ENCODE measurements at regions not wholly inside any gene's neighbourhood (a gene's known extent, or its start where the extent isn't known, plus 50 kb on each side); places are given as distances from the start of the nearest gene placed in this dataset.

- no peaks in the 10 kb centered on the region for H3K36me3 ChIP-seq (ENCODE audit: control insufficient read depth, insufficient read depth, low read length, severe bottlenecking)
- DNase-seq (ENCODE audit: low read depth), result no peak
- H3K4me3 ChIP-seq (ENCODE audit: low read length), result no peak overlapping the region
Measured at GRCh38 chr2:103810875-103811274, 1043.0 kb upstream of the POU3F3 start.

GRCh38 chr2:103814016-103814415, 1039.9 kb upstream of the POU3F3 start:
- no peaks in the 10 kb centered on the region for H3K27me3 ChIP-seq (replicated peaks; ENCODE audit: control insufficient read depth, insufficient read depth, low read length)
- no peaks in the 10 kb centered on the region for H3K36me3 ChIP-seq (ENCODE audit: control insufficient read depth, insufficient read depth, low read length, severe bottlenecking)
- H3K4me1 ChIP-seq (ENCODE audit: control insufficient read depth, insufficient read depth, low read length), result no peaks in the 10 kb centered on the region
- DNase-seq (ENCODE audit: low read depth), result no peak
- no peaks in the 10 kb centered on the region for H3K9me3 ChIP-seq (ENCODE audit: control insufficient read depth, low read length)
- H3K4me3 ChIP-seq (ENCODE audit: low read length), result no peak overlapping the region
- H3K9ac ChIP-seq (ENCODE audit: low read length), result no peak overlapping the region

More at GRCh38 chr2:103810875-103811274, 1043.0 kb upstream of the POU3F3 start:
- no peaks in the 10 kb centered on the region for H3K27me3 ChIP-seq (replicated peaks; ENCODE audit: control insufficient read depth, insufficient read depth, low read length)
- H3K4me1 ChIP-seq (ENCODE audit: control insufficient read depth, insufficient read depth, low read length), result no peaks in the 10 kb centered on the region
- no peaks in the 10 kb centered on the region for H3K9me3 ChIP-seq (ENCODE audit: control insufficient read depth, low read length)
- H3K9ac ChIP-seq (ENCODE audit: low read length), result no peak overlapping the region

- Histone ChIP-seq H3K9ac (ENCODE audit: low read length) (no peak overlapping the region), H3K27me3 (replicated peaks; ENCODE audit: control insufficient read depth, insufficient read depth, low read length) (no peaks in the 10 kb centered on the region), H3K4me1 (ENCODE audit: control insufficient read depth, insufficient read depth, low read length) (no peaks in the 10 kb centered on the region), H3K4me3 (ENCODE audit: low read length) (no peak overlapping the region), H3K36me3 (ENCODE audit: control insufficient read depth, insufficient read depth, low read length, severe bottlenecking) (no peaks in the 10 kb centered on the region), H3K9me3 (ENCODE audit: control insufficient read depth, low read length) (no peaks in the 10 kb centered on the region)
- no peak for DNase-seq (ENCODE audit: low read depth)
Measured at GRCh38 chr2:103815731-103816130, 1038.2 kb upstream of the POU3F3 start.

GRCh38 chr2:103817746-103818145, 1036.2 kb upstream of the POU3F3 start:
- no peaks in the 10 kb centered on the region for H3K27me3 ChIP-seq (replicated peaks; ENCODE audit: control insufficient read depth, insufficient read depth, low read length)
- H3K36me3 ChIP-seq (ENCODE audit: control insufficient read depth, insufficient read depth, low read length, severe bottlenecking), result no peaks in the 10 kb centered on the region
- no peaks in the 10 kb centered on the region for H3K9me3 ChIP-seq (ENCODE audit: control insufficient read depth, low read length)
- no peaks in the 10 kb centered on the region for H3K4me1 ChIP-seq (ENCODE audit: control insufficient read depth, insufficient read depth, low read length)
- no peak overlapping the region for H3K9ac ChIP-seq (ENCODE audit: low read length)
- H3K4me3 ChIP-seq (ENCODE audit: low read length), result no peak overlapping the region
- no peak for DNase-seq (ENCODE audit: low read depth)

- H3K4me1 ChIP-seq (ENCODE audit: control insufficient read depth, insufficient read depth, low read length), result no peaks in the 10 kb centered on the region
- H3K36me3 ChIP-seq (ENCODE audit: control insufficient read depth, insufficient read depth, low read length, severe bottlenecking), result no peaks in the 10 kb centered on the region
- H3K9ac ChIP-seq (ENCODE audit: low read length), result no peak overlapping the region
- no peaks in the 10 kb centered on the region for H3K27me3 ChIP-seq (replicated peaks; ENCODE audit: control insufficient read depth, insufficient read depth, low read length)
- no peak for DNase-seq (ENCODE audit: low read depth)
- no peaks in the 10 kb centered on the region for H3K9me3 ChIP-seq (ENCODE audit: control insufficient read depth, low read length)
- H3K4me3 ChIP-seq (ENCODE audit: low read length), result no peak overlapping the region
Measured at GRCh38 chr2:103818176-103818575, 1035.7 kb upstream of the POU3F3 start.

GRCh38 chr2:103819599-103819998, 1034.3 kb upstream of the POU3F3 start:
- H3K9me3 ChIP-seq (ENCODE audit: control insufficient read depth, low read length), result no peaks in the 10 kb centered on the region
- no peaks in the 10 kb centered on the region for H3K4me1 ChIP-seq (ENCODE audit: control insufficient read depth, insufficient read depth, low read length)
- no peak for DNase-seq (ENCODE audit: low read depth)
- H3K36me3 ChIP-seq (ENCODE audit: control insufficient read depth, insufficient read depth, low read length, severe bottlenecking), result no peaks in the 10 kb centered on the region
- H3K9ac ChIP-seq (ENCODE audit: low read length), result no peak overlapping the region
- H3K4me3 ChIP-seq (ENCODE audit: low read length), result no peak overlapping the region
- H3K27me3 ChIP-seq (replicated peaks; ENCODE audit: control insufficient read depth, insufficient read depth, low read length), result no peaks in the 10 kb centered on the region

GRCh38 chr2:103823847-103824246, 1030.1 kb upstream of the POU3F3 start:
- no peaks in the 10 kb centered on the region for H3K36me3 ChIP-seq (ENCODE audit: control insufficient read depth, insufficient read depth, low read length, severe bottlenecking)
- H3K9ac ChIP-seq (ENCODE audit: low read length), result no peak overlapping the region
- H3K4me3 ChIP-seq (ENCODE audit: low read length), result no peak overlapping the region
- no peaks in the 10 kb centered on the region for H3K27me3 ChIP-seq (replicated peaks; ENCODE audit: control insufficient read depth, insufficient read depth, low read length)
- no peaks in the 10 kb centered on the region for H3K4me1 ChIP-seq (ENCODE audit: control insufficient read depth, insufficient read depth, low read length)
- peaks cover 4% of the 10 kb centered on the region for H3K9me3 ChIP-seq (ENCODE audit: control insufficient read depth, low read length)
- DNase-seq (ENCODE audit: low read depth), result no peak

- Histone ChIP-seq H3K9ac (ENCODE audit: low read length) (no peak overlapping the region), H3K4me3 (ENCODE audit: low read length) (no peak overlapping the region), H3K27me3 (replicated peaks; ENCODE audit: control insufficient read depth, insufficient read depth, low read length) (no peaks in the 10 kb centered on the region), H3K4me1 (ENCODE audit: control insufficient read depth, insufficient read depth, low read length) (no peaks in the 10 kb centered on the region), H3K36me3 (ENCODE audit: control insufficient read depth, insufficient read depth, low read length, severe bottlenecking) (no peaks in the 10 kb centered on the region), H3K9me3 (ENCODE audit: control insufficient read depth, low read length) (no peaks in the 10 kb centered on the region)
- no peak for DNase-seq (ENCODE audit: low read depth)
Measured at GRCh38 chr2:103847276-103847675, 1006.6 kb upstream of the POU3F3 start.

- DNase-seq (ENCODE audit: low read depth), result no peak
- H3K27me3 ChIP-seq (replicated peaks; ENCODE audit: control insufficient read depth, insufficient read depth, low read length), result no peaks in the 10 kb centered on the region
- no peak overlapping the region for H3K4me3 ChIP-seq (ENCODE audit: low read length)
Measured at GRCh38 chr2:103859238-103859637, 994.7 kb upstream of the POU3F3 start.

GRCh38 chr2:103860016-103860415, 993.9 kb upstream of the POU3F3 start:
- H3K9me3 ChIP-seq (ENCODE audit: control insufficient read depth, low read length), result no peaks in the 10 kb centered on the region
- H3K27me3 ChIP-seq (replicated peaks; ENCODE audit: control insufficient read depth, insufficient read depth, low read length), result no peaks in the 10 kb centered on the region
- no peaks in the 10 kb centered on the region for H3K36me3 ChIP-seq (ENCODE audit: control insufficient read depth, insufficient read depth, low read length, severe bottlenecking)
- no peak overlapping the region for H3K9ac ChIP-seq (ENCODE audit: low read length)
- no peaks in the 10 kb centered on the region for H3K4me1 ChIP-seq (ENCODE audit: control insufficient read depth, insufficient read depth, low read length)
- H3K4me3 ChIP-seq (ENCODE audit: low read length), result no peak overlapping the region
- no peak for DNase-seq (ENCODE audit: low read depth)

More at GRCh38 chr2:103859238-103859637, 994.7 kb upstream of the POU3F3 start:
- no peaks in the 10 kb centered on the region for H3K36me3 ChIP-seq (ENCODE audit: control insufficient read depth, insufficient read depth, low read length, severe bottlenecking)
- no peak overlapping the region for H3K9ac ChIP-seq (ENCODE audit: low read length)
- no peaks in the 10 kb centered on the region for H3K9me3 ChIP-seq (ENCODE audit: control insufficient read depth, low read length)
- H3K4me1 ChIP-seq (ENCODE audit: control insufficient read depth, insufficient read depth, low read length), result no peaks in the 10 kb centered on the region

GRCh38 chr2:103868396-103868795, 985.5 kb upstream of the POU3F3 start:
- no peaks in the 10 kb centered on the region for H3K9me3 ChIP-seq (ENCODE audit: control insufficient read depth, low read length)
- H3K4me3 ChIP-seq (ENCODE audit: low read length), result no peak overlapping the region
- no peaks in the 10 kb centered on the region for H3K36me3 ChIP-seq (ENCODE audit: control insufficient read depth, insufficient read depth, low read length, severe bottlenecking)
- H3K9ac ChIP-seq (ENCODE audit: low read length), result no peak overlapping the region
- H3K4me1 ChIP-seq (ENCODE audit: control insufficient read depth, insufficient read depth, low read length), result no peaks in the 10 kb centered on the region
- DNase-seq (ENCODE audit: low read depth), result no peak
- no peaks in the 10 kb centered on the region for H3K27me3 ChIP-seq (replicated peaks; ENCODE audit: control insufficient read depth, insufficient read depth, low read length)

GRCh38 chr2:103873716-103874351, 980.1 kb upstream of the POU3F3 start:
- Histone ChIP-seq H3K27me3 (replicated peaks; ENCODE audit: control insufficient read depth, insufficient read depth, low read length) (no peaks in the 10 kb centered on the region), H3K4me3 (ENCODE audit: low read length) (no peak overlapping the region), H3K9me3 (ENCODE audit: control insufficient read depth, low read length) (no peaks in the 10 kb centered on the region), H3K4me1 (ENCODE audit: control insufficient read depth, insufficient read depth, low read length) (no peaks in the 10 kb centered on the region), H3K36me3 (ENCODE audit: control insufficient read depth, insufficient read depth, low read length, severe bottlenecking) (no peaks in the 10 kb centered on the region), H3K9ac (ENCODE audit: low read length) (no peak overlapping the region)
- no peak for DNase-seq (ENCODE audit: low read depth)
